ENCODE measurements at regions not wholly inside any gene's neighbourhood (a gene's known extent, or its start where the extent isn't known, plus 50 kb on each side); places are given as distances from the start of the nearest gene placed in this dataset.

GRCh38 chr18:8478968-8479370 lies 130.3 kb upstream of the RAB12 start:
- no peak for DNase-seq (ENCODE audit: insufficient read length, low spot score, missing footprints)
- no peak overlapping the region for H3K4me2 ChIP-seq (ENCODE audit: insufficient read depth, low read length)
- H3K27ac ChIP-seq (ENCODE audit: low read depth, low read length), result no peak overlapping the region
- H2AFZ ChIP-seq (ENCODE audit: low read length), result no peak overlapping the region
- peaks cover 29% of the 10 kb centered on the region for H3K27me3 ChIP-seq (ENCODE audit: insufficient read depth, low read length)
- no peak overlapping the region for H3K4me3 ChIP-seq (ENCODE audit: insufficient read depth, low read length)
- H3K4me1 ChIP-seq (ENCODE audit: insufficient read depth, low read length), result no peaks in the 10 kb centered on the region
- H3K79me2 ChIP-seq (ENCODE audit: insufficient read depth, low read length), result no peaks in the 10 kb centered on the region
- no peaks in the 10 kb centered on the region for H4K20me1 ChIP-seq (ENCODE audit: insufficient read depth, low read length)
- no peaks in the 10 kb centered on the region for H3K36me3 ChIP-seq (ENCODE audit: insufficient read depth, low read length)
- TF ChIP-seq, protein P1, sequence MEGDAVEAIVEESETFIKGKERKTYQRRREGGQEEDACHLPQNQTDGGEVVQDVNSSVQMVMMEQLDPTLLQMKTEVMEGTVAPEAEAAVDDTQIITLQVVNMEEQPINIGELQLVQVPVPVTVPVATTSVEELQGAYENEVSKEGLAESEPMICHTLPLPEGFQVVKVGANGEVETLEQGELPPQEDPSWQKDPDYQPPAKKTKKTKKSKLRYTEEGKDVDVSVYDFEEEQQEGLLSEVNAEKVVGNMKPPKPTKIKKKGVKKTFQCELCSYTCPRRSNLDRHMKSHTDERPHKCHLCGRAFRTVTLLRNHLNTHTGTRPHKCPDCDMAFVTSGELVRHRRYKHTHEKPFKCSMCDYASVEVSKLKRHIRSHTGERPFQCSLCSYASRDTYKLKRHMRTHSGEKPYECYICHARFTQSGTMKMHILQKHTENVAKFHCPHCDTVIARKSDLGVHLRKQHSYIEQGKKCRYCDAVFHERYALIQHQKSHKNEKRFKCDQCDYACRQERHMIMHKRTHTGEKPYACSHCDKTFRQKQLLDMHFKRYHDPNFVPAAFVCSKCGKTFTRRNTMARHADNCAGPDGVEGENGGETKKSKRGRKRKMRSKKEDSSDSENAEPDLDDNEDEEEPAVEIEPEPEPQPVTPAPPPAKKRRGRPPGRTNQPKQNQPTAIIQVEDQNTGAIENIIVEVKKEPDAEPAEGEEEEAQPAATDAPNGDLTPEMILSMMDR (IDR thresholded peaks at IDR 0.05; ENCODE audit: extremely low read depth, low read depth, low read length), result no peak
- H3K9me3 ChIP-seq (ENCODE audit: low read depth, low read length), result no peaks in the 10 kb centered on the region

- H3K36me3 ChIP-seq (ENCODE audit: insufficient read depth, low read length), result no peaks in the 10 kb centered on the region
Measured at GRCh38 chr18:8479789-8480188, 129.4 kb upstream of the RAB12 start.

GRCh38 chr18:8480506-8481328 lies 128.5 kb upstream of the RAB12 start:
- Histone ChIP-seq H3K4me1 (ENCODE audit: insufficient read depth, low read length) (no peaks in the 10 kb centered on the region), H3K79me2 (ENCODE audit: insufficient read depth, low read length) (no peaks in the 10 kb centered on the region), H4K20me1 (ENCODE audit: insufficient read depth, low read length) (no peaks in the 10 kb centered on the region), H3K36me3 (ENCODE audit: insufficient read depth, low read length) (no peaks in the 10 kb centered on the region), H3K27ac (ENCODE audit: low read depth, low read length) (no peak overlapping the region), H3K4me2 (ENCODE audit: insufficient read depth, low read length) (no peak overlapping the region), H2AFZ (ENCODE audit: low read length) (no peak overlapping the region), H3K27me3 (ENCODE audit: insufficient read depth, low read length) (peaks cover 32% of the 10 kb centered on the region), H3K9me3 (ENCODE audit: low read depth, low read length) (no peaks in the 10 kb centered on the region), H3K4me3 (ENCODE audit: insufficient read depth, low read length) (no peak overlapping the region)
- DNase-seq (ENCODE audit: insufficient read length, low spot score, missing footprints), result no peak
- TF ChIP-seq, protein P1 (IDR thresholded peaks at IDR 0.05; ENCODE audit: extremely low read depth, low read depth, low read length), result peak; percentile 66

More at GRCh38 chr18:8479789-8480188, 129.4 kb upstream of the RAB12 start:
- Histone ChIP-seq H3K79me2 (ENCODE audit: insufficient read depth, low read length) (no peaks in the 10 kb centered on the region), H3K27me3 (ENCODE audit: insufficient read depth, low read length) (peaks cover 26% of the 10 kb centered on the region), H3K4me2 (ENCODE audit: insufficient read depth, low read length) (no peak overlapping the region), H3K4me3 (ENCODE audit: insufficient read depth, low read length) (no peak overlapping the region), H3K4me1 (ENCODE audit: insufficient read depth, low read length) (no peaks in the 10 kb centered on the region), H2AFZ (ENCODE audit: low read length) (no peak overlapping the region), H3K27ac (ENCODE audit: low read depth, low read length) (no peak overlapping the region), H4K20me1 (ENCODE audit: insufficient read depth, low read length) (no peaks in the 10 kb centered on the region), H3K9me3 (ENCODE audit: low read depth, low read length) (no peaks in the 10 kb centered on the region)
- TF ChIP-seq, protein P1 (IDR thresholded peaks at IDR 0.05; ENCODE audit: extremely low read depth, low read depth, low read length), result no peak
- DNase-seq (ENCODE audit: insufficient read length, low spot score, missing footprints), result no peak

- H3K36me3 ChIP-seq (ENCODE audit: insufficient read depth, low read length), result no peaks in the 10 kb centered on the region
Measured at GRCh38 chr18:8484951-8485350, 124.3 kb upstream of the RAB12 start.

More at GRCh38 chr18:8484951-8485350, 124.3 kb upstream of the RAB12 start:
- Histone ChIP-seq H3K9me3 (ENCODE audit: low read depth, low read length) (no peaks in the 10 kb centered on the region), H4K20me1 (ENCODE audit: insufficient read depth, low read length) (no peaks in the 10 kb centered on the region), H3K4me2 (ENCODE audit: insufficient read depth, low read length) (no peak overlapping the region), H3K4me1 (ENCODE audit: insufficient read depth, low read length) (no peaks in the 10 kb centered on the region), H3K79me2 (ENCODE audit: insufficient read depth, low read length) (no peaks in the 10 kb centered on the region), H3K27me3 (ENCODE audit: insufficient read depth, low read length) (peaks cover 21% of the 10 kb centered on the region), H3K4me3 (ENCODE audit: insufficient read depth, low read length) (no peak overlapping the region), H2AFZ (ENCODE audit: low read length) (no peak overlapping the region), H3K27ac (ENCODE audit: low read depth, low read length) (no peak overlapping the region)
- TF ChIP-seq, protein P1 (IDR thresholded peaks at IDR 0.05; ENCODE audit: extremely low read depth, low read depth, low read length), result no peak
- DNase-seq (ENCODE audit: insufficient read length, low spot score, missing footprints), result no peak

Data from osteoblast (primary cell).